HUES48 (cell line): ENCODE measurements at regions not wholly inside any gene's neighbourhood (a gene's known extent, or its start where the extent isn't known, plus 50 kb on each side); places are given as distances from the start of the nearest gene placed in this dataset.

Experiments used
- H3K27ac ChIP-seq: one replicate; pipeline ENCODE4 v1.7.0; 2013; ENCODE audit warnings: low read depth, low read length, inconsistent platforms
- H3K27me3 ChIP-seq: 2 replicates; pipeline ENCODE4 v1.6.1; 2013; ENCODE audit warnings: mild to moderate bottlenecking, low read length; ENCODE audit not compliant: control insufficient read depth, insufficient read depth
- H3K36me3 ChIP-seq: 2 replicates; pipeline ENCODE4 v1.6.1; 2013; ENCODE audit warnings: low read length; ENCODE audit not compliant: control insufficient read depth, insufficient read depth
- H3K4me1 ChIP-seq: 2 replicates; pipeline ENCODE4 v1.6.1; 2013; ENCODE audit warnings: mild to moderate bottlenecking, low read length; ENCODE audit not compliant: control insufficient read depth, insufficient read depth
- H3K4me3 ChIP-seq: 2 replicates; pipeline ENCODE4 v1.5.1; 2013; ENCODE audit warnings: mild to moderate bottlenecking, low read depth, low read length
- H3K9ac ChIP-seq: 2 replicates; pipeline ENCODE4 v1.6.1; 2013; ENCODE audit warnings: mild to moderate bottlenecking, low read depth, low read length, moderate library complexity
- H3K9me3 ChIP-seq: 2 replicates; pipeline ENCODE4 v1.6.1; 2013; ENCODE audit warnings: low read length; ENCODE audit not compliant: control insufficient read depth, insufficient read depth

DNA sequence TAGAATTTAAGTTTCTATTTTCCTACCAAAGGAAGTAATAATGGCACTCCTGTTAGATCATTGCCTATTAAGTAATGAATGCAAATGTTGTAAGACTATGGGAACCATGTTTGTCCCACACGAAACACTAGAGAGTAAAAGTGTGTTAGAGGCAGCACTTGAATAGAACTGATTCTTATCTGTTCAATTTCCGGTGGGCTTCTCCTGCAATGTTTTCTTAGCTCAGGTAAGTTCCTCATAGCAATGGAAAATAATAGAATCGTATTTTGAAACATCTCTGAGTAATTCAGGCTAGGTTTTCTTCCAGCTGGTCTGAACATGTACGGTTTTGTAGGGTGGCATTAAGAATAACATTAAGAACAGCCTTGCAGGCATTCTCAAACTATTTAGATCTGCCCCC is 145.3 kb upstream of the LIPC start:
- H3K4me1 ChIP-seq: peaks cover 9% of the 10 kb centered on the region
- H3K9me3 ChIP-seq: no peaks in the 10 kb centered on the region
- H3K27me3 ChIP-seq: no peaks in the 10 kb centered on the region
- H3K36me3 ChIP-seq: no peaks in the 10 kb centered on the region
- H3K4me3 ChIP-seq: no peak overlapping the region
- H3K27ac ChIP-seq: no peak overlapping the region
- H3K9ac ChIP-seq: no peak overlapping the region

- peaks cover 9% of the 10 kb centered on the region for H3K4me1 ChIP-seq
- H3K4me3 ChIP-seq: no peak overlapping the region
- H3K36me3 ChIP-seq: no peaks in the 10 kb centered on the region
- no peaks in the 10 kb centered on the region for H3K9me3 ChIP-seq
- H3K27me3 ChIP-seq: no peaks in the 10 kb centered on the region
- H3K9ac ChIP-seq: no peak overlapping the region
- H3K27ac ChIP-seq: no peak overlapping the region
These were observed 143.9 kb upstream of the LIPC start for GRCh38 chr15:58287891-58288290.

DNA sequence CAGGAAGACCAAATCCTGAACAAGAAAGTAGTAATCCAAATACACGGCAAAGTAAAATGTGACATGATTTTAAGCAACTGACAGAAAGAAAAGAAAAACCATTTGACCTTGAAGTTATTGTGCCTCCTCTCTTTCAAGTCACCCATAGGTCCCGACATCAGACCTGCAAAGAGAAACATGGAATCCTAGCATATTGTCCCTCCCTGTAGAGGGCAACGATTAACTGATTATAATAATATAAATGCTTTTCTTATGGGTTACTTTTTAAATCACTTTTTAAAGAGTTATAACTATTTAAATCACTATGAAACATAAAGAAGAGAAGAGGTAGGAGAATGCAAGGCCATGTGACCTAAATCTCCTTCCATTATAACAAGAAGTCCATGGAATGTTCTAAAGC is 143.2 kb upstream of the LIPC start:
- Histone ChIP-seq H3K36me3 (no peaks in the 10 kb centered on the region), H3K27ac (no peak overlapping the region), H3K27me3 (no peaks in the 10 kb centered on the region), H3K4me3 (no peak overlapping the region), H3K9me3 (no peaks in the 10 kb centered on the region), H3K4me1 (peaks cover 9% of the 10 kb centered on the region), H3K9ac (no peak overlapping the region)

- Histone ChIP-seq H3K4me3 (no peak overlapping the region), H3K36me3 (no peaks in the 10 kb centered on the region), H3K27me3 (no peaks in the 10 kb centered on the region), H3K9me3 (peaks cover 6% of the 10 kb centered on the region; the same call in 1 of the 2 replicates), H3K4me1 (peaks cover 9% of the 10 kb centered on the region), H3K9ac (no peak overlapping the region), H3K27ac (no peak overlapping the region)
These were observed 139.9 kb upstream of the LIPC start for GRCh38 chr15:58291848-58292247.

- Histone ChIP-seq H3K9ac (no peak overlapping the region), H3K4me1 (peaks cover 12% of the 10 kb centered on the region), H3K27me3 (no peaks in the 10 kb centered on the region), H3K4me3 (no peak overlapping the region), H3K36me3 (no peaks in the 10 kb centered on the region), H3K9me3 (peaks cover 6% of the 10 kb centered on the region; the same call in 1 of the 2 replicates), H3K27ac (no peak overlapping the region)
These were observed 139.0 kb upstream of the LIPC start for GRCh38 chr15:58292751-58293175.

- Histone ChIP-seq H3K4me3 (no peak overlapping the region), H3K9ac (no peak overlapping the region), H3K9me3 (peaks cover 6% of the 10 kb centered on the region; the same call in 1 of the 2 replicates), H3K36me3 (no peaks in the 10 kb centered on the region), H3K27ac (no peak overlapping the region), H3K27me3 (no peaks in the 10 kb centered on the region), H3K4me1 (peaks cover 20% of the 10 kb centered on the region)
These were observed 137.9 kb upstream of the LIPC start for GRCh38 chr15:58293622-58294550.

DNA sequence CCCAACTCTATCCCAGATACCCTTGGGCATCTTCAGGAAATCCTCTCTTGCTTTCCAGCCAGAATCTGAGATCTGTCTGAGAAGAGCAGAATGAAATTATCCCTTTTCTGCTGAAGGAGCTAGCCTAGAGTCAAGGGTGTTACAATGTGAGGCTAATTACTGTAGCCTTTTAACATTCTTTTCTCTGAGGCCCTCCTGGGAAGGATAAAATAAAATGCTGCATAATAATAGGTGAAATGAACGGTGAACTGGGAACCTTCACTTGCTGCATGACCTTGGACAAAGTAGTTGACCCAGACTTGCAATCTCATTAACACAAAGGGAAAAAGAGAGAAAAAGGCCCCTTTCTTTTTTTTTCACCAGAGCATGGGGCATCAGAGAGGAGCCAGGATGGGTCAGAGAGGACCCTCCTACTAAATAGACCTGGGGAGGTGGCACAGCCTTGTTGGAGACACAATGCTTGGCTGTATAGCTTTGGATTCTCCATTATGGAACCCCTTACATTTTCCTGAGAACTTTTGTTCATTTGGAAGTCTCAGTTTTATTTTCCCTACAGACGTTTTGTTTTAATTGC is 137.0 kb upstream of the LIPC start:
- H3K9me3 ChIP-seq: peaks cover 6% of the 10 kb centered on the region; the same call in 1 of the 2 replicates
- no peak overlapping the region for H3K9ac ChIP-seq
- H3K36me3 ChIP-seq: no peaks in the 10 kb centered on the region
- H3K27me3 ChIP-seq: no peaks in the 10 kb centered on the region
- H3K27ac ChIP-seq: no peak overlapping the region
- H3K4me1 ChIP-seq: peaks cover 19% of the 10 kb centered on the region
- no peak overlapping the region for H3K4me3 ChIP-seq

GRCh38 chr15:58295637-58296215 is 136.1 kb upstream of the LIPC start:
- peaks cover 6% of the 10 kb centered on the region; the same call in 1 of the 2 replicates for H3K9me3 ChIP-seq
- H3K4me3 ChIP-seq: no peak overlapping the region
- H3K9ac ChIP-seq: no peak overlapping the region
- no peaks in the 10 kb centered on the region for H3K27me3 ChIP-seq
- H3K27ac ChIP-seq: no peak overlapping the region
- peaks cover 11% of the 10 kb centered on the region for H3K4me1 ChIP-seq
- no peaks in the 10 kb centered on the region for H3K36me3 ChIP-seq

- Histone ChIP-seq H3K36me3 (no peaks in the 10 kb centered on the region), H3K4me3 (no peak overlapping the region), H3K27me3 (no peaks in the 10 kb centered on the region), H3K9ac (no peak overlapping the region), H3K27ac (no peak overlapping the region), H3K9me3 (peaks cover 6% of the 10 kb centered on the region; the same call in 1 of the 2 replicates), H3K4me1 (peaks cover 11% of the 10 kb centered on the region)
These were observed 135.5 kb upstream of the LIPC start for GRCh38 chr15:58296276-58296675.

GRCh38 chr15:58297639-58298038 is 134.2 kb upstream of the LIPC start:
- Histone ChIP-seq H3K4me1 (peaks cover 11% of the 10 kb centered on the region), H3K27me3 (no peaks in the 10 kb centered on the region), H3K4me3 (no peak overlapping the region), H3K9me3 (peaks cover 6% of the 10 kb centered on the region; the same call in 1 of the 2 replicates), H3K36me3 (no peaks in the 10 kb centered on the region), H3K27ac (peak overlapping the region; percentile 24), H3K9ac (no peak overlapping the region)
